SK-N-SH treated with all-trans-retinoic acid at 6 μM for 48 hours (cell line): ENCODE measurements at regions not wholly inside any gene's neighbourhood (a gene's known extent, or its start where the extent isn't known, plus 50 kb on each side); places are given as distances from the start of the nearest gene placed in this dataset.

Source experiments
- ATAC-seq: fragments of 200-7000 bp; cut with Tn5 transposase; 3 replicates; pipeline ENCODE4 v1.9.1; 2020; ENCODE audit warnings: mild to moderate bottlenecking, moderate library complexity
- ARNTL ChIP-seq: fragments of 450-650 bp; formaldehyde crosslinking; IDR thresholded peaks from 2 replicates; pipeline ENCODE4 v1.5.0; 2020; ENCODE audit warnings: low read depth, mild to moderate bottlenecking, moderate library complexity, borderline replicate concordance
- BACH2 ChIP-seq: fragments of 250-450 bp; sonication (Bioruptor Pico); IDR thresholded peaks from 2 replicates; pipeline ENCODE4 v1.9.0; 2021; ENCODE audit warnings: mild to moderate bottlenecking, borderline replicate concordance
- CREB5 ChIP-seq: fragments of 250-450 bp; sonication (Bioruptor Pico); IDR thresholded peaks from 2 replicates; pipeline ENCODE4 v1.5.1; 2020; ENCODE audit warnings: low read depth, mild to moderate bottlenecking, moderate library complexity
- CSDC2 ChIP-seq: fragments of 250-450 bp; sonication (Bioruptor Pico); IDR thresholded peaks from 2 replicates; pipeline ENCODE4 v1.5.0; 2020; ENCODE audit warnings: mild to moderate bottlenecking, moderate library complexity
- ESRRG ChIP-seq: fragments of 250-450 bp; sonication (Bioruptor Pico); IDR thresholded peaks from 2 replicates; pipeline ENCODE4 v1.6.1; 2021; ENCODE audit warnings: mild to moderate bottlenecking
- GLIS3 ChIP-seq: fragments of 250-450 bp; sonication (Bioruptor Pico); IDR thresholded peaks from 2 replicates; pipeline ENCODE4 v1.5.0; 2020; ENCODE audit warnings: mild to moderate bottlenecking, moderate library complexity
- ISL1 ChIP-seq: fragments of 250-450 bp; sonication (Bioruptor Pico); IDR thresholded peaks from 2 replicates; pipeline ENCODE4 v2.1.2; 2022; ENCODE audit warnings: mild to moderate bottlenecking, moderate library complexity
- OSR1 ChIP-seq: fragments of 250-450 bp; sonication (Bioruptor Pico); IDR thresholded peaks from 2 replicates; pipeline ENCODE4 v1.8.0; 2022; ENCODE audit warnings: moderate library complexity, mild to moderate bottlenecking, inconsistent platforms
- RARB ChIP-seq: fragments of 250-450 bp; sonication (Bioruptor Pico); IDR thresholded peaks from 2 replicates; pipeline ENCODE4 v1.8.0; 2021; ENCODE audit warnings: mild to moderate bottlenecking, moderate library complexity
- SNAI2 ChIP-seq: fragments of 250-450 bp; sonication (Bioruptor Pico); IDR thresholded peaks from 2 replicates; pipeline ENCODE4 v1.5.0; 2020; ENCODE audit warnings: mild to moderate bottlenecking, moderate library complexity
- TCF4 ChIP-seq: fragments of 250-450 bp; sonication (Bioruptor Pico); IDR thresholded peaks from 2 replicates; pipeline ENCODE4 v1.8.0; 2021; ENCODE audit warnings: mild to moderate bottlenecking, moderate library complexity, borderline replicate concordance
- TOX ChIP-seq: fragments of 250-450 bp; sonication (Bioruptor Pico); IDR thresholded peaks from 2 replicates; pipeline ENCODE4 v1.8.0; 2021; ENCODE audit warnings: mild to moderate bottlenecking, moderate library complexity, borderline replicate concordance
- TSHZ2 ChIP-seq: fragments of 250-450 bp; sonication (Bioruptor Pico); IDR thresholded peaks from 2 replicates; pipeline ENCODE4 v1.5.0; 2020; ENCODE audit warnings: mild to moderate bottlenecking, moderate library complexity
- ZFP3 ChIP-seq: fragments of 250-450 bp; sonication (Bioruptor Pico); IDR thresholded peaks from 2 replicates; pipeline ENCODE4 v1.5.0; 2020; ENCODE audit warnings: mild to moderate bottlenecking, moderate library complexity
- ZNF565 ChIP-seq: fragments of 450-650 bp; formaldehyde crosslinking; conservative IDR thresholded peaks from 2 replicates; pipeline ENCODE4 v1.5.0; 2020; ENCODE audit warnings: low read depth, mild to moderate bottlenecking, moderate library complexity
- ZNF70 ChIP-seq: fragments of 450-650 bp; formaldehyde crosslinking; IDR thresholded peaks from 2 replicates; pipeline ENCODE4 v1.5.0; 2020; ENCODE audit warnings: mild to moderate bottlenecking, moderate library complexity
- ZNF8 ChIP-seq: fragments of 450-650 bp; formaldehyde crosslinking; IDR thresholded peaks from 2 replicates; pipeline ENCODE4 v1.5.0; 2020; ENCODE audit warnings: mild to moderate bottlenecking, moderate library complexity
- TF ChIP-seq, protein P1 (sequence below): fragments of 250-450 bp; sonication (Bioruptor Pico); IDR thresholded peaks from 2 replicates; pipeline ENCODE4 v1.5.1; 2021; ENCODE audit warnings: mild to moderate bottlenecking, moderate library complexity
- TF ChIP-seq, protein P2 (sequence below): fragments of 250-450 bp; sonication (Bioruptor Pico); IDR thresholded peaks from 2 replicates; pipeline ENCODE4 v1.8.0; 2020; ENCODE audit warnings: mild to moderate bottlenecking, moderate library complexity, borderline replicate concordance

- ATAC-seq: no peak
- TF ChIP-seq OSR1 (CRISPR knock-in tag): no peak
- TF ChIP-seq ISL1 (CRISPR knock-in tag): no peak
- TF ChIP-seq SNAI2 (CRISPR knock-in tag): no peak
- no peak for TF ChIP-seq TSHZ2
- TF ChIP-seq RARB (CRISPR knock-in tag): no peak
- TF ChIP-seq, protein P1, sequence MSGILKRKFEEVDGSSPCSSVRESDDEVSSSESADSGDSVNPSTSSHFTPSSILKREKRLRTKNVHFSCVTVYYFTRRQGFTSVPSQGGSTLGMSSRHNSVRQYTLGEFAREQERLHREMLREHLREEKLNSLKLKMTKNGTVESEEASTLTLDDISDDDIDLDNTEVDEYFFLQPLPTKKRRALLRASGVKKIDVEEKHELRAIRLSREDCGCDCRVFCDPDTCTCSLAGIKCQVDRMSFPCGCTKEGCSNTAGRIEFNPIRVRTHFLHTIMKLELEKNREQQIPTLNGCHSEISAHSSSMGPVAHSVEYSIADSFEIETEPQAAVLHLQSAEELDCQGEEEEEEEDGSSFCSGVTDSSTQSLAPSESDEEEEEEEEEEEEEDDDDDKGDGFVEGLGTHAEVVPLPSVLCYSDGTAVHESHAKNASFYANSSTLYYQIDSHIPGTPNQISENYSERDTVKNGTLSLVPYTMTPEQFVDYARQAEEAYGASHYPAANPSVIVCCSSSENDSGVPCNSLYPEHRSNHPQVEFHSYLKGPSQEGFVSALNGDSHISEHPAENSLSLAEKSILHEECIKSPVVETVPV: no peak
- TF ChIP-seq TOX: no peak
- TF ChIP-seq CREB5: no peak
- TF ChIP-seq ZNF8 (CRISPR knock-in tag): no peak
- TF ChIP-seq BACH2 (CRISPR knock-in tag): no peak
- TF ChIP-seq GLIS3: no peak
- TF ChIP-seq, protein P2, sequence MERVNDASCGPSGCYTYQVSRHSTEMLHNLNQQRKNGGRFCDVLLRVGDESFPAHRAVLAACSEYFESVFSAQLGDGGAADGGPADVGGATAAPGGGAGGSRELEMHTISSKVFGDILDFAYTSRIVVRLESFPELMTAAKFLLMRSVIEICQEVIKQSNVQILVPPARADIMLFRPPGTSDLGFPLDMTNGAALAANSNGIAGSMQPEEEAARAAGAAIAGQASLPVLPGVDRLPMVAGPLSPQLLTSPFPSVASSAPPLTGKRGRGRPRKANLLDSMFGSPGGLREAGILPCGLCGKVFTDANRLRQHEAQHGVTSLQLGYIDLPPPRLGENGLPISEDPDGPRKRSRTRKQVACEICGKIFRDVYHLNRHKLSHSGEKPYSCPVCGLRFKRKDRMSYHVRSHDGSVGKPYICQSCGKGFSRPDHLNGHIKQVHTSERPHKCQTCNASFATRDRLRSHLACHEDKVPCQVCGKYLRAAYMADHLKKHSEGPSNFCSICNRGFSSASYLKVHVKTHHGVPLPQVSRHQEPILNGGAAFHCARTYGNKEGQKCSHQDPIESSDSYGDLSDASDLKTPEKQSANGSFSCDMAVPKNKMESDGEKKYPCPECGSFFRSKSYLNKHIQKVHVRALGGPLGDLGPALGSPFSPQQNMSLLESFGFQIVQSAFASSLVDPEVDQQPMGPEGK (CRISPR knock-in tag): no peak
- TF ChIP-seq ESRRG (CRISPR knock-in tag): no peak
These were observed 181.8 kb upstream of the RALGAPA2 start for GRCh38 chr20:20894280-20894679.

DNA sequence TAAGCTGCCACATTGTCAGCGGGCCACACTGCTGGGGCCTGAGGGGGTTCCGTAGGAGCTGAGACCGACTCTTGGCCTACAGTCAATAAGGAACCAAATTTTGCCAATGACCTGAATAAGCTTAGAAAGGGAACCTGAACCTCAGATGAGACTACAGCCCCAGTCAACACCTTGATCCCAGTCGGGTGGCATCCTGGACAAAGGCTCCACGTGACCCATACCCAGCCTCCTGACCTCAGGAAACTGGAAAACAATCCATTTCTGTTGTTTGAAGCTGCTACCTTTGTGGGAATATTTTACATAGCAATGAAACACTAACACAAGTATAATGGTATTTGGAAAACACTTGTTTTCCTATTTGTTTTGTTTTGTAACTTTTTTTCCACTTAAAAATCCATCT is 179.9 kb upstream of the RALGAPA2 start:
- no peak for ATAC-seq
- TF ChIP-seq ZFP3 (CRISPR knock-in tag): no peak
- no peak for TF ChIP-seq ZNF565 (CRISPR knock-in tag)
- TF ChIP-seq, protein P2 (CRISPR knock-in tag): no peak
- TF ChIP-seq ZNF8 (CRISPR knock-in tag): no peak
- TF ChIP-seq BACH2 (CRISPR knock-in tag): no peak
- no peak for TF ChIP-seq CSDC2
- no peak for TF ChIP-seq TCF4 (CRISPR knock-in tag)
- no peak for TF ChIP-seq ARNTL (CRISPR knock-in tag)
- no peak for TF ChIP-seq SNAI2 (CRISPR knock-in tag)
- TF ChIP-seq TSHZ2: no peak
- TF ChIP-seq ZNF70 (CRISPR knock-in tag): no peak
- no peak for TF ChIP-seq GLIS3
- TF ChIP-seq, protein P1: no peak
